ENCODE measurements at regions not wholly inside any gene's neighbourhood (a gene's known extent, or its start where the extent isn't known, plus 50 kb on each side); places are given as distances from the start of the nearest gene placed in this dataset.
"Not testable (repeated sequence)": the region's sequence is repeated elsewhere in the genome, so short reads cannot be mapped to it uniquely, and the experiment has no call there.

DNA sequence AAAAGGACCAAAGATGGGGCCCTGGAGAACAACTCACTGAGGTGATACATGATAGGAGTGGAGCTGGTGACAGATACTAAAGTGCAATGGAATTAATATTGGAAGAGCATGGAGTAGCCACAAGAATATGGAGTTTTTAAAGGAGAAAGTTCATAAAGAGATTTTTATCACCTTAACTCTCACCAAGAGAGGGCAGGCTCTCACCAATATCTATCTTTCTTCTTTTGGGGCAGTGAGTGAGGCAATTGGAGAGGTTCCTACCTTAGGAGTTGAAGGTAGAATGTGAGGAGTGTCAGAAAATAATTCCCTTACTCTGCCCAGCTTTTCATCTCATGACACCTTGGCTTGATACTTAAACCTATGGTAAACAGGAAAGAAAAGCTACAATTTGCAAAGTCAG lies 233.7 kb upstream of the CWC22 start:
- Histone ChIP-seq H3K4me3 (no peak overlapping the region), H3K36me3 (no peaks in the 10 kb centered on the region), H3K9me3 (ENCODE audit: low read depth) (no peaks in the 10 kb centered on the region), H3K4me1 (ENCODE audit: low read depth) (no peaks in the 10 kb centered on the region), H3K27me3 (no peaks in the 10 kb centered on the region), H3K27ac (no peak overlapping the region)
- TF ChIP-seq, protein P1, sequence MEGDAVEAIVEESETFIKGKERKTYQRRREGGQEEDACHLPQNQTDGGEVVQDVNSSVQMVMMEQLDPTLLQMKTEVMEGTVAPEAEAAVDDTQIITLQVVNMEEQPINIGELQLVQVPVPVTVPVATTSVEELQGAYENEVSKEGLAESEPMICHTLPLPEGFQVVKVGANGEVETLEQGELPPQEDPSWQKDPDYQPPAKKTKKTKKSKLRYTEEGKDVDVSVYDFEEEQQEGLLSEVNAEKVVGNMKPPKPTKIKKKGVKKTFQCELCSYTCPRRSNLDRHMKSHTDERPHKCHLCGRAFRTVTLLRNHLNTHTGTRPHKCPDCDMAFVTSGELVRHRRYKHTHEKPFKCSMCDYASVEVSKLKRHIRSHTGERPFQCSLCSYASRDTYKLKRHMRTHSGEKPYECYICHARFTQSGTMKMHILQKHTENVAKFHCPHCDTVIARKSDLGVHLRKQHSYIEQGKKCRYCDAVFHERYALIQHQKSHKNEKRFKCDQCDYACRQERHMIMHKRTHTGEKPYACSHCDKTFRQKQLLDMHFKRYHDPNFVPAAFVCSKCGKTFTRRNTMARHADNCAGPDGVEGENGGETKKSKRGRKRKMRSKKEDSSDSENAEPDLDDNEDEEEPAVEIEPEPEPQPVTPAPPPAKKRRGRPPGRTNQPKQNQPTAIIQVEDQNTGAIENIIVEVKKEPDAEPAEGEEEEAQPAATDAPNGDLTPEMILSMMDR (IDR thresholded peaks at IDR 0.05; ENCODE audit: low read depth, low read length), result peak; percentile 37
- DNase-seq (ENCODE audit: low read depth in 1 of 2, low spot score in 1 of 2), result peak in 1 of 2 donors; percentile 52

DNA sequence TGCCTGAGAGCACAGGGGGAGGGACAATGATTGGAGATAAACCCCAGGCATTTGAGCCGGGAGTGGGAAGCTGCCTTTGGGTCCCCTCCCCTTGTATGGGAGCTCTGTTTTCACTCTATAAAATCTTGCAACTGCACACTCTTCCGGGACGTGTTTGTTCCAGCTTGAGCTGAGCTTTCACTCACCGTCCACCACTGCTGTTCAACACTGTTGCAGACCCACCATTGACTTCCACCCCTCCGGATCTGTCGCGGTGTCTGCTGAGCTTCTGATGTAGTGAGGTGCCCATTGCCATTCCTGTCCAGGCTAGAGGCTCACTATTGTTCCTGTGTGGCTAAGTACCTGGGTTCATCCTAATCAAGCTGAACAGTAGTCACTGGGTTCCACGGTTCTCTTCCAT lies 231.6 kb upstream of the CWC22 start:
- TF ChIP-seq, protein P1 (IDR thresholded peaks at IDR 0.05; ENCODE audit: low read depth, low read length), result no peak
- no peaks in the 10 kb centered on the region for H3K9me3 ChIP-seq (ENCODE audit: low read depth)
- DNase-seq (ENCODE audit: low read depth in 1 of 2, low spot score in 1 of 2), result no peak
- no peak overlapping the region for H3K4me3 ChIP-seq
- no peaks in the 10 kb centered on the region for H3K27me3 ChIP-seq
- no peaks in the 10 kb centered on the region for H3K36me3 ChIP-seq
- no peaks in the 10 kb centered on the region for H3K4me1 ChIP-seq (ENCODE audit: low read depth)
- H3K27ac ChIP-seq, result no peak overlapping the region

DNA sequence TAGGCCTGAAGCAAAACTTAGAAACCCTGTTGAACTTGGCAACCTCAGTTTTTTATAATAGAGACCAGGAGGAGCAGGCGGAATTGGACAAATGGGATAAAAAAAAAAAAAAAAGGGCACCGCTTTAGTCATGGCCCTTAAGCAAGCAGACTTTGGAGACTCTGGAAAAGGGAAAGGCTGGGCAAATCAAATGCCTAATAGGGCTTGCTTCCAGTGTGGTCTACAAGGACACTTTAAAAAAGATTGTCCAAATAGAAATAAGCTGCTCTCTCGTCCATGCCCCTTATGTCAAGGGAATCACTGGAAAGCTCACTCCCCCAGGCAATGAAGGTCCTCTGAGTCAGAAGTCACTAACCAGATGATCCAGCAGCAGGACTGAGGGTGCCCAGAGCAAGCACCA lies 229.0 kb upstream of the CWC22 start:
- DNase-seq (ENCODE audit: low read depth in 1 of 2, low spot score in 1 of 2); H3K36me3 ChIP-seq; H3K4me1 ChIP-seq (ENCODE audit: low read depth); H3K9me3 ChIP-seq (ENCODE audit: low read depth); H3K27ac ChIP-seq; H3K4me3 ChIP-seq; H3K27me3 ChIP-seq: not testable (repeated sequence)

DNA sequence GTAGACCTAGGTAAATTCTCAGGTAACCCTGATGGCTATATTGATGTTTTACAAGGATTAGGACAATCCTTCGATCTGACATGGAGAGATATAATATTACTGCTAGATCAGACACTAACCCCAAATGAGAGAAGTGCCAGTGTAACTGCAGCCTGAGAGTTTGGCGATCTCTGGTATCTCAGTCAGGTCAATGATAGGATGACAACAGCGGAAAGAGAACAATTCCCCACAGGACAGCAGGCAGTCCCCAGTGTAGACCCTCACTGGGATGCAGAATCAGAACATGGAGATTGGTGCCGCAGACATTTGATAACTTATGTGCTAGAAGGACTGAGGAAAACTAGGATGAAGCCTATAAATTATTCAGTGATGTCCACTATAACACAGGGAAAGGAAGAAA lies 228.4 kb upstream of the CWC22 start:
- H3K4me3 ChIP-seq; H3K27me3 ChIP-seq; H3K4me1 ChIP-seq (ENCODE audit: low read depth); H3K27ac ChIP-seq; H3K36me3 ChIP-seq; H3K9me3 ChIP-seq (ENCODE audit: low read depth); DNase-seq (ENCODE audit: low read depth in 1 of 2, low spot score in 1 of 2): not testable (repeated sequence)

DNA sequence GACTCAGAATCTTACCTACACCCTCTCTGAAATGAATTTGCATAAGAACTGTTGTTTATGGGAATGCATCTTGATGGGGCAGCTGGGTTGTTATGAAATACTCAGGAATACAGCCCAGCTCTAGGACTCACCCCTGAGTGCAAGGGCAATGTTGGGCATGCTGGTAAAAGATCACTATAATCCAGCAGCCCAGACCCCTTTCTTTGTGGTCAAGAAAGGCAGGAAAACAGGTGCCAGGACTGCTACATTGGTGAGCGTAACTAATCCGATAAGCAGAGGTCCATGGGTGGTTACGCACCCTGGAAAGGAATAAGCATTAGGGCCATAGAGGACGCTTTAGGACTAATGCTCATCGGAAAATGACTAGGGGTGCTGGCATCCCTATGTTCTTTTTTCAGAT lies 227.9 kb upstream of the CWC22 start:
- not testable (repeated sequence) for H3K9me3 ChIP-seq (ENCODE audit: low read depth); H3K4me3 ChIP-seq; H3K27ac ChIP-seq; H3K4me1 ChIP-seq (ENCODE audit: low read depth); DNase-seq (ENCODE audit: low read depth in 1 of 2, low spot score in 1 of 2); H3K36me3 ChIP-seq; H3K27me3 ChIP-seq

DNA sequence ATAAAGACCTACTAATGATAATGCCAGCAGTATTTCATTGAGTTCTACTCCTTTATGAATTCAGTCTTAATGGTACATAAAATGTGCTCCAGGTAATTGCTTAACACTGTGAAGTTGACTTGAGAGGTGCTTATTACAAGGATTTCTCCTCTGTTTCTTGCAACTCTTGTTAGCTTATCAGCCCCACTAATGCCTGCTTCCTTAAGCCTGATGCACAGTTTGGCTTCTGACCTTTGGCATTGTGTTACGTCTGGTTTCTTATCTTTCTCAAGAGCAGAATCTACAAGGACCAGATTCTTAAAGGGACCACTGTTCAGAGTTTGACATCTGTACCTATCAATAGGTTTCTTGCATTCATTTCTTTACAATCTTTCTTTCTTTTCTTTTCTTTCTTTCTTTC lies 223.9 kb upstream of the CWC22 start:
- peak; percentile 31 to 39 for DNase-seq (ENCODE audit: low read depth in 1 of 2, low spot score in 1 of 2)
- TF ChIP-seq, protein P1 (IDR thresholded peaks at IDR 0.05; ENCODE audit: low read depth, low read length), result no peak
- Histone ChIP-seq H3K4me3 (no peak overlapping the region), H3K27me3 (no peaks in the 10 kb centered on the region), H3K9me3 (ENCODE audit: low read depth) (no peaks in the 10 kb centered on the region), H3K36me3 (no peaks in the 10 kb centered on the region), H3K4me1 (ENCODE audit: low read depth) (peaks cover 14% of the 10 kb centered on the region), H3K27ac (no peak overlapping the region)

DNA sequence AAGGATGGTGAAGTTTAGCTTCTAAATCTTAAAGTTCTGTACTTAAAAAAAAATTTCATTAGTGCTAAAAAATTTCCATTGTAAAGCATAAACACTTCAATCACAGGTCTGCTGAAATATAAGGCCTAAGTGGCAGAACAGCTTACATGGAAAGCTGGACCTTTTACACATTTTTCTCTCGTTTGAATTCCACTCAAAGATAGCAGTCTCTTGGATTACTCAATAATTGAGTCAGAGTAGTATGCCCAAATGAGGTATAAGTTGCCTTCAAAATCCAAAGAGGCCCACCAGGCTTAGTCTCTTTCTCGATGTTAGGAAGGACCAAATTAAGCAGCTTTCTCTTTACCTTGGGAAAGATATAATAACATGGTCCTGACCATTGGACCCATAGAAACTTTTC lies 220.4 kb upstream of the CWC22 start:
- no peaks in the 10 kb centered on the region for H3K27me3 ChIP-seq
- peak in 1 of 2 donors; percentile 71 for DNase-seq (ENCODE audit: low read depth in 1 of 2, low spot score in 1 of 2)
- no peak overlapping the region for H3K4me3 ChIP-seq
- peaks cover 14% of the 10 kb centered on the region for H3K4me1 ChIP-seq (ENCODE audit: low read depth)
- H3K36me3 ChIP-seq, result no peaks in the 10 kb centered on the region
- no peak overlapping the region for H3K27ac ChIP-seq
- H3K9me3 ChIP-seq (ENCODE audit: low read depth), result no peaks in the 10 kb centered on the region
- TF ChIP-seq, protein P1 (IDR thresholded peaks at IDR 0.05; ENCODE audit: low read depth, low read length), result no peak
